ENCODE measurements at regions not wholly inside any gene's neighbourhood (a gene's known extent, or its start where the extent isn't known, plus 50 kb on each side); places are given as distances from the start of the nearest gene placed in this dataset.

DNA sequence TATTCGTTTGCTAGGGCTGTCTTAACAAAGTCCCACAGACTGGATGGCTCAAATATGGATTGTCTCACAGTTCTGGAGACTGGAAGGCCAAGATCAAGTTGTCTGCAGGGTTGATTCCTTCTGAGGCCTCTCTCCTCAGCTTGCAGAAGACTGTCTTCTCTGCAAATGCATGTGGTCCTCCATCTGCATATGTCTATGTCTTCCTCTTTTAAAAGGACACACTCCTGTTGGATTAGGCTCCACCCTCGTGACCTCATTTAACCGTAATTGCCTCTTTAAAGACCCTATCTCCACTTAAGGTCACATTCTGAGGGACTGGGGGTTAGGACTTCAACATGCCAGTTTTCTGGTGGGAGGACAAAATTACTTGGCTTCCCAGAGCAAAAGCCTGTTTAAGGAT, 123.3 kb downstream of the SLC38A6 start:
- peaks cover 42 to 59% (median 53%) of the 10 kb centered on the region in 4 donors for H3K4me1 ChIP-seq
- no peak for DNase-seq (ENCODE audit: extremely low spot score)
- H3K36me3 ChIP-seq: no peaks in the 10 kb centered on the region
- intact Hi-C loops (cut with DNase I): no loop called here
- WGBS: 65% methylated on average over 3 of the region's 3 CpGs
- peak overlapping the region; percentile 71 to 78 (median 75) for H3K27ac ChIP-seq (replicated peaks in 1 of 4)
- H3K4me3 ChIP-seq: no peak overlapping the region
- H3K27me3 ChIP-seq: no peaks in the 10 kb centered on the region
- no peaks in the 10 kb centered on the region for H3K9me3 ChIP-seq
- TF ChIP-seq POLR2AphosphoS5 (IDR thresholded peaks at IDR 0.05) (no peak), EP300 (IDR thresholded peaks at IDR 0.05) (no peak), POLR2A (IDR thresholded peaks at IDR 0.05; ENCODE audit: low read depth) (no peak)
- TF ChIP-seq, protein P1, sequence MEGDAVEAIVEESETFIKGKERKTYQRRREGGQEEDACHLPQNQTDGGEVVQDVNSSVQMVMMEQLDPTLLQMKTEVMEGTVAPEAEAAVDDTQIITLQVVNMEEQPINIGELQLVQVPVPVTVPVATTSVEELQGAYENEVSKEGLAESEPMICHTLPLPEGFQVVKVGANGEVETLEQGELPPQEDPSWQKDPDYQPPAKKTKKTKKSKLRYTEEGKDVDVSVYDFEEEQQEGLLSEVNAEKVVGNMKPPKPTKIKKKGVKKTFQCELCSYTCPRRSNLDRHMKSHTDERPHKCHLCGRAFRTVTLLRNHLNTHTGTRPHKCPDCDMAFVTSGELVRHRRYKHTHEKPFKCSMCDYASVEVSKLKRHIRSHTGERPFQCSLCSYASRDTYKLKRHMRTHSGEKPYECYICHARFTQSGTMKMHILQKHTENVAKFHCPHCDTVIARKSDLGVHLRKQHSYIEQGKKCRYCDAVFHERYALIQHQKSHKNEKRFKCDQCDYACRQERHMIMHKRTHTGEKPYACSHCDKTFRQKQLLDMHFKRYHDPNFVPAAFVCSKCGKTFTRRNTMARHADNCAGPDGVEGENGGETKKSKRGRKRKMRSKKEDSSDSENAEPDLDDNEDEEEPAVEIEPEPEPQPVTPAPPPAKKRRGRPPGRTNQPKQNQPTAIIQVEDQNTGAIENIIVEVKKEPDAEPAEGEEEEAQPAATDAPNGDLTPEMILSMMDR (IDR thresholded peaks at IDR 0.05): no peak

DNA sequence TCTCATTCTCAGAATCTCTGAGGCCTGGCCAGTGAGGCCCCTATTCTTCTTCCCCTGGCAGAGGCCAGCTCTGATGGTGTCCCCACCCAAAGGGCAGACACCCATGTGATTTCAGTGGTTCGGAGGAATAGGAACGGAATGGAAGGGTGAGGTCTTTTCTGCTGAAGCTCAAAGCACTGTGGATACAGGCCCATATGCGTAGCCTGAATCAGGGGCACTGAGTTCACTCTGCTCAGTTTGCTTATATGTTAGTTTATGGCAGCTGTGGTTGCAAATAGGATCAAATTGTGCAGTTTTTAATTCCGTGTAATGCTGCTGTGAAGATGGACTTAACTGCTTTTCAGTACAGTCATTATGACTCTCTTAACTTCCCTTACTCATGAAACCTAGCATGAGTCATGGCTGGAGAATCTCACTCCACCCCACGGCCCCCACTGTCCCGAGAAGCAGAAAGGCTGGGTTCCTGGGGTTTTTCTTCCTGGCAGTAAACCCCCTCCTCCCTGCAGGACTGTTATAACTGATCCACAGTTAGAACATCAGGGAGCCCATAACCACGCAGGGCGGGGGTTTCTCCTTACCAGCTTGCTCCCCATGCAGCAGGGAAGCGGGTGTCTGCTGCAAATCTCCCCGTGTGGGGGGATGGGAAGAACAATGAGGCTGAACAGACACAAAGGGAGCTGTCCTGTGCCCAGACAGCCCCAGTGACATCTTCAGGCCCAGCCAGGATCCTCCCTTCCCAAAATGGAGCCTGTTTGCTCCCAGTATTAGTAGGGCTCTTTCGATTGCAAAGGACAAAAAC, 122.7 kb downstream of the SLC38A6 start:
- peak overlapping the region in 3 of 4 donors; percentile 16 to 24 (median 17) for H3K4me3 ChIP-seq
- H3K4me1 ChIP-seq: peaks cover 42 to 56% (median 53%) of the 10 kb centered on the region in 4 donors
- DNase-seq (ENCODE audit: extremely low spot score): peak; percentile 92
- H3K9me3 ChIP-seq: no peaks in the 10 kb centered on the region
- TF ChIP-seq POLR2AphosphoS5 (IDR thresholded peaks at IDR 0.05) (peak in 1 of 2 donors; percentile 52), EP300 (IDR thresholded peaks at IDR 0.05) (no peak)
- WGBS: 27% methylated on average over 9 of the region's 11 CpGs
- H3K36me3 ChIP-seq: no peaks in the 10 kb centered on the region
- peak overlapping the region; percentile 71 to 78 (median 75) for H3K27ac ChIP-seq (replicated peaks in 1 of 4)
- no peaks in the 10 kb centered on the region for H3K27me3 ChIP-seq
- intact Hi-C loops (cut with DNase I): no loop called here

DNA sequence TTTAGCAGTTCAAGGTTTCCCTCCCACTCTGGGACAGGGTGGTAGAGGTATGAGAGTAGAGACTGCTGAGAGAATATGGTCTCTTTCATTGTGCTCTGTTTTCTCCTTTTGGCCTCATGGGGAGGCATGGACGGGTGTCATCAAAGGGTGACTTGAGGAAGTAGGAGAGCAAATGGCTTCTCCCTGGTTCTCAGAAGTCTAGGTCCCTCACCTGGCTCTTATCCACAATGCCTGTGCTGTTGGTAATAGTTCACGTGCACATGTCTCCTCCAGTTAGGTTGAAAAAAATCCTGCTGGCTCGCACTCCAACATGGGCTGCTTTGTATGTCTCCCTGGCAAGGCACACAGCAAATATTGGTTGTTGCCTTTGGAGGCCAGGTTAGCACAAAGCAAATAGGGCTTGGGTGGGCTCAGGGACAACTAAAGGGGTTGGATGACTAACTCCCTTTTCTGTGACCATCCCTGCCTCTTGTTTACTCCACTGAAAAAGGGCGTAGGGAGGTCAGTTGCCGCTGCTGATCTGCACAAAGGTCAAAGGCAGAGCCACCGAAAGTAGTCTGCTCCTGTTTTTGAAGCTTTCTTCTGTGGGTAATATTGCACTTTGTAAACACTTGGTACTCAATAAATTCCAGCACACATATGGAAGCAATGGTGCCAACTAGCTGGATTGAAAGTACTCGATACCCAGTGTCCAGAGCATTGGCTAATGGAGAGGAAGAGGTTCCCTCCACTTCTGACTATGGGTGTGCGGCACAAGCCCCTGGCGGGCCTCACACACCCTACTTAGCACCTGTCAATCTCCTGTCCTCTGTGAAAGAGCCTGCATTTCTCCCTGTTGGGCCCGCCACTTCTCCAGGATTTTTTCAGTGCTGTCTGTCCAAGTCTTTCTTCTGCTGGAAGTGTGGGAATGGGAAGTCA, 121.8 kb downstream of the SLC38A6 start:
- no peak for TF ChIP-seq EP300 (IDR thresholded peaks at IDR 0.05)
- no peak for TF ChIP-seq POLR2AphosphoS5 (IDR thresholded peaks at IDR 0.05)
- TF ChIP-seq, protein P1 (IDR thresholded peaks at IDR 0.05): no peak
- no peak for TF ChIP-seq POLR2A (IDR thresholded peaks at IDR 0.05; ENCODE audit: low read depth)
- Histone ChIP-seq H3K4me1 (peaks cover 38 to 50% (median 47%) of the 10 kb centered on the region in 4 donors), H3K36me3 (no peaks in the 10 kb centered on the region), H3K4me3 (no peak overlapping the region), H3K9me3 (peaks cover 0 to 3% (median under 1%) of the 10 kb centered on the region in 4 donors), H3K27ac (replicated peaks in 1 of 4) (peak overlapping the region; percentile 71 to 78 (median 75)), H3K27me3 (no peaks in the 10 kb centered on the region)
- peak; percentile 84 for DNase-seq (ENCODE audit: extremely low spot score)
- intact Hi-C loops (cut with DNase I): no loop called here
- 88% methylated on average over 9 of the region's 10 CpGs for whole genome bisulfite sequencing
